SK-N-SH (cell line): ENCODE measurements at regions not wholly inside any gene's neighbourhood (a gene's known extent, or its start where the extent isn't known, plus 50 kb on each side); places are given as distances from the start of the nearest gene placed in this dataset.

Source experiments
- CTCF ChIA-PET: fragments of 300-600, 350-600 bp; formaldehyde crosslinking; extraction: SDS; loops from one replicate; lab custom pipeline; 2021; lab: Yijun Ruan, JAX
- POLR2A ChIA-PET: fragments of 350-600 bp; sonication (Branson Sonifier 250); formaldehyde crosslinking; extraction: SDS; loops from one replicate; lab custom pipeline; 2020; ENCODE audit warnings: antibody characterized with exemption, inconsistent platforms; lab: Yijun Ruan, JAX
- DNase-seq: peaks from one replicate; pipeline ENCODE4 v3.0.0; 2012
- H2AFZ ChIP-seq: fragments of 200-600 bp; sonication (generic); 2 replicates; pipeline ENCODE4 v1.8.1; 2016; ENCODE audit warnings: antibody characterized with exemption, mild to moderate bottlenecking, low read depth
- H3F3A ChIP-seq: fragments of 200-600 bp; sonication (generic); replicated peaks from 2 replicates; pipeline ENCODE3; 2016; ENCODE audit warnings: antibody characterized with exemption, mild to moderate bottlenecking; ENCODE audit not compliant: insufficient read depth
- H3K27ac ChIP-seq, 2 experiments: fragments of 200-500 bp in 1 of 2; fragments of 200-600 bp in 1 of 2; sonication (Bioruptor generic) in 1 of 2; sonication (generic), shearing (Covaris generic) in 1 of 2; 2 replicates each; pipeline versions ENCODE4 v1.5.1 to v1.6.1; 2014 to 2016; ENCODE audit warnings: low read depth in 2 of 2, inconsistent platforms in 1 of 2, low read length in 1 of 2, mild to moderate bottlenecking in 1 of 2, mixed read lengths in 1 of 2
- H3K27me3 ChIP-seq: fragments of 200-600 bp; sonication (generic), shearing (Covaris generic); 2 replicates; pipeline ENCODE4 v1.6.1; 2016; ENCODE audit warnings: mixed run types; ENCODE audit not compliant: insufficient read depth
- H3K36me3 ChIP-seq, 2 experiments: fragments of 200-500 bp in 1 of 2; fragments of 200-600 bp in 1 of 2; sonication (Bioruptor generic) in 1 of 2; sonication (generic) in 1 of 2; replicated peaks in 1 of 2; 2 replicates each; pipeline versions ENCODE3 to v1.5.1; 2014 to 2016; ENCODE audit warnings: low read length in 1 of 2, mild to moderate bottlenecking in 1 of 2; ENCODE audit not compliant: insufficient read depth in 2 of 2, control insufficient read depth in 1 of 2
- H3K4me1 ChIP-seq, 2 experiments: fragments of 200-500 bp in 1 of 2; fragments of 200-600 bp in 1 of 2; sonication (Bioruptor generic) in 1 of 2; sonication (generic), shearing (Covaris generic) in 1 of 2; 2 replicates each; pipeline versions ENCODE4 v1.5.1 to v1.6.1; 2014 to 2016; ENCODE audit warnings: low read depth in 1 of 2, low read length in 1 of 2, mixed run types in 1 of 2; ENCODE audit not compliant: insufficient read depth in 2 of 2, control insufficient read depth in 1 of 2
- H3K4me2 ChIP-seq: fragments of 200-600 bp; sonication (generic), shearing (Covaris generic); 2 replicates; pipeline ENCODE4 v1.6.1; 2017; ENCODE audit warnings: mixed run types
- H3K4me3 ChIP-seq, 2 experiments: fragments of 200-500 bp in 1 of 2; fragments of 200-600 bp in 1 of 2; sonication (Bioruptor generic) in 1 of 2; sonication (generic), shearing (Covaris generic) in 1 of 2; 2 replicates each; pipeline versions ENCODE4 v1.5.1 to v1.8.1; 2014 to 2016; ENCODE audit warnings: low read depth in 2 of 2, inconsistent platforms in 1 of 2, low read length in 1 of 2, mild to moderate bottlenecking in 1 of 2, mixed read lengths in 1 of 2, moderate library complexity in 1 of 2
- H3K79me2 ChIP-seq: fragments of 200-600 bp; sonication (generic); 2 replicates; pipeline ENCODE4 v1.8.1; 2017; ENCODE audit warnings: mild to moderate bottlenecking; ENCODE audit not compliant: insufficient read depth
- H3K9ac ChIP-seq: fragments of 200-600 bp; sonication (generic); 2 replicates; pipeline ENCODE4 v1.6.1; 2017; ENCODE audit warnings: mixed run types
- H3K9me2 ChIP-seq: fragments of 200-600 bp; sonication (generic); 2 replicates; pipeline ENCODE4 v1.6.1; 2017; ENCODE audit warnings: mixed run types
- H3K9me3 ChIP-seq: fragments of 200-600 bp; sonication (generic); 2 replicates; pipeline ENCODE4 v1.6.1; 2017; ENCODE audit warnings: mixed run types, mild to moderate bottlenecking, moderate library complexity
- H4K20me1 ChIP-seq: fragments of 200-600 bp; sonication (generic); 2 replicates; pipeline ENCODE4 v1.6.1; 2017; ENCODE audit warnings: mild to moderate bottlenecking, mixed run types; ENCODE audit not compliant: insufficient read depth
- EZH2phosphoT487 ChIP-seq: fragments of 200-600 bp; sonication (generic); IDR thresholded peaks from 2 replicates; pipeline ENCODE4 v1.6.1; 2017; ENCODE audit warnings: low read depth, mixed run types, mild to moderate bottlenecking, antibody characterized with exemption, moderate library complexity, borderline replicate concordance
- FOXJ3 ChIP-seq: sonication (generic); formaldehyde crosslinking; IDR thresholded peaks from 2 replicates; pipeline ENCODE4 v1.5.1; 2020; ENCODE audit warnings: mild to moderate bottlenecking, missing genetic modification reagents
- FOXM1 ChIP-seq: IDR thresholded peaks from 2 replicates; pipeline ENCODE4 v1.4.0; 2012; ENCODE audit warnings: low read depth, mild to moderate bottlenecking
- GABPA ChIP-seq: IDR thresholded peaks from 2 replicates; pipeline ENCODE4 v1.4.0; 2012; ENCODE audit warnings: low read depth, mild to moderate bottlenecking
- IRF3 ChIP-seq: fragments of 150-350 bp; IDR thresholded peaks from 2 replicates; pipeline ENCODE4 v1.6.1; 2016; ENCODE audit warnings: mild to moderate bottlenecking, low read depth, low read length
- JUND ChIP-seq: IDR thresholded peaks from 2 replicates; pipeline ENCODE4 v1.4.0; 2012
- MAX ChIP-seq: IDR thresholded peaks from 2 replicates; pipeline ENCODE4 v1.4.0; 2012; ENCODE audit warnings: low read depth
- MXI1 ChIP-seq: IDR thresholded peaks from 2 replicates; pipeline ENCODE4 v1.6.1; 2012; ENCODE audit warnings: mild to moderate bottlenecking, low read depth, low read length, improper control_type of control experiment
- NFIC ChIP-seq: IDR thresholded peaks from 2 replicates; pipeline ENCODE4 v1.4.0; 2012; ENCODE audit warnings: borderline replicate concordance
- NRF1 ChIP-seq: IDR thresholded peaks from 2 replicates; pipeline ENCODE4 v1.6.1; 2012; ENCODE audit warnings: low read depth, mild to moderate bottlenecking, low read length
- PBX3 ChIP-seq: IDR thresholded peaks from 2 replicates; pipeline ENCODE4; 2012
- RAD21 ChIP-seq: IDR thresholded peaks from 2 replicates; pipeline ENCODE4 v1.6.1; 2012; ENCODE audit warnings: mild to moderate bottlenecking, low read length
- RFX5 ChIP-seq: IDR thresholded peaks from 2 replicates; pipeline ENCODE4 v1.6.1; 2012; ENCODE audit warnings: mild to moderate bottlenecking, improper control_type of control experiment, low read length
- TAF1 ChIP-seq: IDR thresholded peaks from 2 replicates; pipeline ENCODE4 v1.6.1; 2012; ENCODE audit warnings: low read depth, mild to moderate bottlenecking, low read length, moderate library complexity, borderline replicate concordance
- TCF12 ChIP-seq: IDR thresholded peaks from 2 replicates; pipeline ENCODE4 v1.4.0; 2012
- USF2 ChIP-seq: fragments of 150-350 bp; IDR thresholded peaks from 2 replicates; pipeline ENCODE4 v1.6.1; 2017; ENCODE audit warnings: antibody characterized with exemption, low read length, low read depth, borderline replicate concordance
- YY1 ChIP-seq: IDR thresholded peaks from 2 replicates; pipeline ENCODE4 v1.4.0; 2012; ENCODE audit warnings: low read depth, mild to moderate bottlenecking
- ZBTB33 ChIP-seq: IDR thresholded peaks from 2 replicates; pipeline ENCODE4 v1.4.0; 2012; ENCODE audit warnings: low read depth, borderline replicate concordance
- WGBS: methylation state at CpG from one replicate; pipeline ENCODE4 v1.1.6; 2017; ENCODE audit warnings: low lambda C conversion rate; 5-methylcytosine and 5-hydroxymethylcytosine counted together

GRCh38 chr1:238469146-238469631, 578.5 kb upstream of the ZP4 start:
- H3K79me2 ChIP-seq = no peaks in the 10 kb centered on the region
- H4K20me1 ChIP-seq = no peaks in the 10 kb centered on the region
- H3K9ac ChIP-seq = no peak overlapping the region
- H3K27me3 ChIP-seq = no peaks in the 10 kb centered on the region
- no peak for DNase-seq
- 0 out of 2 replicates have a peak overlapping the region, but pooled peaks have one; percentile 2 for H2AFZ ChIP-seq
- no peaks in the 10 kb centered on the region for H3K36me3 ChIP-seq
- no peaks in the 10 kb centered on the region for H3K9me2 ChIP-seq
- no peaks in the 10 kb centered on the region for H3K9me3 ChIP-seq
- H3K4me3 ChIP-seq = no peak overlapping the region
- H3K4me1 ChIP-seq = peaks cover 0 to 25% of the 10 kb centered on the region in 2 experiments; a peak in 2 of 4 replicates
- no peaks in the 10 kb centered on the region for H3F3A ChIP-seq
- CTCF ChIA-PET = no interaction called here
- TF ChIP-seq ZBTB33 = no peak
- no peak for TF ChIP-seq NRF1
- no peak for TF ChIP-seq PBX3
- no peak for TF ChIP-seq RFX5
- TF ChIP-seq GABPA = no peak
- no peak for TF ChIP-seq RAD21
- no peak for TF ChIP-seq IRF3
- TF ChIP-seq USF2 = no peak
- TF ChIP-seq FOXM1 = no peak
- no peak for TF ChIP-seq YY1
- no peak for TF ChIP-seq TCF12
- TF ChIP-seq JUND = no peak
- POLR2A ChIA-PET = no interaction called here
- WGBS = 79% methylated on average over 4 of the region's 4 CpGs
- H3K4me2 ChIP-seq = no peak overlapping the region
- H3K27ac ChIP-seq = peak overlapping the region in 1 of 2 experiments; percentile 72; a peak in 2 of 4 replicates

- no peaks in the 10 kb centered on the region for H4K20me1 ChIP-seq
- CTCF ChIA-PET = no interaction called here
- TF ChIP-seq EZH2phosphoT487 (no peak), USF2 (no peak), IRF3 (no peak), NFIC (no peak), FOXJ3 (CRISPR knock-in tag) (no peak), RFX5 (no peak), MXI1 (no peak), TAF1 (no peak), ZBTB33 (no peak), MAX (no peak), FOXM1 (no peak)
Measured at GRCh38 chr1:238468068-238468467, 577.3 kb upstream of the ZP4 start.

More at GRCh38 chr1:238468068-238468467, 577.3 kb upstream of the ZP4 start:
- Histone ChIP-seq H3K36me3 (no peaks in the 10 kb centered on the region), H3F3A (no peaks in the 10 kb centered on the region), H3K27ac (peak overlapping the region in 1 of 2 experiments; percentile 99; a peak in 1 of 4 replicates), H3K79me2 (no peaks in the 10 kb centered on the region), H3K9me3 (no peaks in the 10 kb centered on the region), H3K9ac (no peak overlapping the region), H3K4me3 (no peak overlapping the region), H2AFZ (no peak overlapping the region), H3K4me1 (peaks cover 0 to 19% of the 10 kb centered on the region in 2 experiments; a peak in 2 of 4 replicates), H3K4me2 (no peak overlapping the region), H3K9me2 (no peaks in the 10 kb centered on the region), H3K27me3 (no peaks in the 10 kb centered on the region)
- POLR2A ChIA-PET = no interaction called here
- WGBS = 81% methylated on average over 6 of the region's 6 CpGs
- DNase-seq = no peak
